HepG2 (cell line): ENCODE measurements at regions not wholly inside any gene's neighbourhood (a gene's known extent, or its start where the extent isn't known, plus 50 kb on each side); places are given as distances from the start of the nearest gene placed in this dataset.

ENCODE experiments used
- CHD4 ChIP-seq: fragments of 200-600 bp; sonication (generic); IDR thresholded peaks from 2 replicates; pipeline ENCODE4 v1.7.0; 2017; ENCODE audit warnings: mild to moderate bottlenecking, low read length, borderline replicate concordance
- KDM5A ChIP-seq: fragments of 200-600 bp; sonication (generic); IDR thresholded peaks from 2 replicates; pipeline ENCODE4 v1.7.0; 2018; ENCODE audit warnings: antibody characterized with exemption, mild to moderate bottlenecking, low read length, borderline replicate concordance
- SIN3A ChIP-seq: IDR thresholded peaks from 2 replicates; pipeline ENCODE4 v1.6.1; 2011; ENCODE audit warnings: low read depth, mild to moderate bottlenecking, control low read depth, low read length, borderline replicate concordance
- ZMYM3 ChIP-seq: sonication (generic); formaldehyde crosslinking; IDR thresholded peaks from 2 replicates; pipeline ENCODE4 v1.5.1; 2020; ENCODE audit warnings: mild to moderate bottlenecking, missing genetic modification reagents
- ZNF136 ChIP-seq: sonication (generic); formaldehyde crosslinking; IDR thresholded peaks from 2 replicates; pipeline ENCODE4 v1.8.1; 2022; ENCODE audit warnings: low read depth, mild to moderate bottlenecking, moderate library complexity, missing genetic modification reagents
- ZNF138 ChIP-seq: sonication (generic); formaldehyde crosslinking; IDR thresholded peaks from 2 replicates; pipeline ENCODE4 v1.5.0; 2020; ENCODE audit warnings: mild to moderate bottlenecking, low read depth, missing genetic modification reagents
- ZNF282 ChIP-seq: fragments of 450-650 bp; IDR thresholded peaks from 2 replicates; pipeline ENCODE4 v1.6.1; 2018; ENCODE audit not compliant: partially characterized antibody
- TF ChIP-seq, protein P1 (sequence below): IDR thresholded peaks from 2 replicates; pipeline ENCODE4 v1.6.1; 2012; ENCODE audit warnings: inconsistent platforms
- TF ChIP-seq, protein P2 (sequence below): IDR thresholded peaks from 2 replicates; pipeline ENCODE4 v1.6.1; 2016; ENCODE audit warnings: missing genetic modification reagents, missing compliant biosample characterization
- TF ChIP-seq, protein P3 (sequence below): sonication (generic); formaldehyde crosslinking; IDR thresholded peaks from 2 replicates; pipeline ENCODE4 v1.4.0; 2020; ENCODE audit warnings: missing genetic modification reagents
- TF ChIP-seq, protein P4 (sequence below): sonication (generic); formaldehyde crosslinking; IDR thresholded peaks from 2 replicates; pipeline ENCODE4 v1.8.0; 2022; ENCODE audit warnings: missing genetic modification reagents, low read depth, mild to moderate bottlenecking, borderline replicate concordance
- TF ChIP-seq, protein P5 (sequence below), 2 experiments: IDR thresholded peaks; 2 replicates each; pipeline ENCODE4 v1.6.1; 2011 to 2012; ENCODE audit warnings: low read length in 2 of 2, borderline replicate concordance in 1 of 2, low read depth in 1 of 2, mild to moderate bottlenecking in 1 of 2, moderate library complexity in 1 of 2
- TF ChIP-seq, protein P6 (sequence below): sonication (generic); formaldehyde crosslinking; IDR thresholded peaks from 2 replicates; pipeline ENCODE4 v1.5.0; 2020; ENCODE audit warnings: mild to moderate bottlenecking, missing genetic modification reagents, moderate library complexity

DNA sequence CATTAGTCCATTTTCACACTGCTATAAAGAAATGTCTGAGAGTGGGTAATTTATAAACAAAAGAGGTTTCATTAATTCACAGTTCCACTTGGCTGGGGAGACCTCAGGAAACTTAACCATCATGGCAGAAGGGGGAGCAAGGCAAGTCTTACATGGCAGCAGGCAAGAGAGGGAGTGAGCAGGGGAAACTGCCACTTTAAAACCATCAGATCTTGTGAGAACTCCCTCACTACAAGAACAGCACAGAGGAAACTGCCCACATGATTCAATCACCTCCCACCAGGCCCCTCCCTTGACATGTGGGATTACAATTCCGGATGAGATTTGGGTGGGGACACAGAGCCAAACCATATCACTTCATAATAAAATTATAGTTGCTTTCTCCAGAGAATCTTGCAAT, 365.5 kb upstream of the ID2 start:
- TF ChIP-seq SIN3A (no peak), ZNF282 (no peak), ZNF136 (CRISPR knock-in tag) (no peak), ZMYM3 (no peak), ZNF138 (CRISPR knock-in tag) (no peak), KDM5A (no peak), CHD4 (no peak)
- TF ChIP-seq, protein P1, sequence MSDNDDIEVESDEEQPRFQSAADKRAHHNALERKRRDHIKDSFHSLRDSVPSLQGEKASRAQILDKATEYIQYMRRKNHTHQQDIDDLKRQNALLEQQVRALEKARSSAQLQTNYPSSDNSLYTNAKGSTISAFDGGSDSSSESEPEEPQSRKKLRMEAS: no peak
- TF ChIP-seq, protein P2, sequence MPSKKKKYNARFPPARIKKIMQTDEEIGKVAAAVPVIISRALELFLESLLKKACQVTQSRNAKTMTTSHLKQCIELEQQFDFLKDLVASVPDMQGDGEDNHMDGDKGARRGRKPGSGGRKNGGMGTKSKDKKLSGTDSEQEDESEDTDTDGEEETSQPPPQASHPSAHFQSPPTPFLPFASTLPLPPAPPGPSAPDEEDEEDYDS (CRISPR knock-in tag): no peak
- TF ChIP-seq, protein P3, sequence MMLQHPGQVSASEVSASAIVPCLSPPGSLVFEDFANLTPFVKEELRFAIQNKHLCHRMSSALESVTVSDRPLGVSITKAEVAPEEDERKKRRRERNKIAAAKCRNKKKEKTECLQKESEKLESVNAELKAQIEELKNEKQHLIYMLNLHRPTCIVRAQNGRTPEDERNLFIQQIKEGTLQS (CRISPR knock-in tag): no peak
- TF ChIP-seq, protein P4, sequence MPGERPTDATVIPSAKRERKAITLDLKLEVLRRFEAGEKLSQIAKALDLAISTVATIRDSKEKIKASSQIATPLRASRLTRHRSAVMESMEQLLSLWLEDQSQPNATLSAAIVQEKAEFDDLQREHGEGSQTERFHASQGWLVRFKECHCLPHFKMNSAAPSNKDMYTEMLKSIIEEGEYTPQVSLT (CRISPR knock-in tag): no peak
- TF ChIP-seq, protein P5, sequence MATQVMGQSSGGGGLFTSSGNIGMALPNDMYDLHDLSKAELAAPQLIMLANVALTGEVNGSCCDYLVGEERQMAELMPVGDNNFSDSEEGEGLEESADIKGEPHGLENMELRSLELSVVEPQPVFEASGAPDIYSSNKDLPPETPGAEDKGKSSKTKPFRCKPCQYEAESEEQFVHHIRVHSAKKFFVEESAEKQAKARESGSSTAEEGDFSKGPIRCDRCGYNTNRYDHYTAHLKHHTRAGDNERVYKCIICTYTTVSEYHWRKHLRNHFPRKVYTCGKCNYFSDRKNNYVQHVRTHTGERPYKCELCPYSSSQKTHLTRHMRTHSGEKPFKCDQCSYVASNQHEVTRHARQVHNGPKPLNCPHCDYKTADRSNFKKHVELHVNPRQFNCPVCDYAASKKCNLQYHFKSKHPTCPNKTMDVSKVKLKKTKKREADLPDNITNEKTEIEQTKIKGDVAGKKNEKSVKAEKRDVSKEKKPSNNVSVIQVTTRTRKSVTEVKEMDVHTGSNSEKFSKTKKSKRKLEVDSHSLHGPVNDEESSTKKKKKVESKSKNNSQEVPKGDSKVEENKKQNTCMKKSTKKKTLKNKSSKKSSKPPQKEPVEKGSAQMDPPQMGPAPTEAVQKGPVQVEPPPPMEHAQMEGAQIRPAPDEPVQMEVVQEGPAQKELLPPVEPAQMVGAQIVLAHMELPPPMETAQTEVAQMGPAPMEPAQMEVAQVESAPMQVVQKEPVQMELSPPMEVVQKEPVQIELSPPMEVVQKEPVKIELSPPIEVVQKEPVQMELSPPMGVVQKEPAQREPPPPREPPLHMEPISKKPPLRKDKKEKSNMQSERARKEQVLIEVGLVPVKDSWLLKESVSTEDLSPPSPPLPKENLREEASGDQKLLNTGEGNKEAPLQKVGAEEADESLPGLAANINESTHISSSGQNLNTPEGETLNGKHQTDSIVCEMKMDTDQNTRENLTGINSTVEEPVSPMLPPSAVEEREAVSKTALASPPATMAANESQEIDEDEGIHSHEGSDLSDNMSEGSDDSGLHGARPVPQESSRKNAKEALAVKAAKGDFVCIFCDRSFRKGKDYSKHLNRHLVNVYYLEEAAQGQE (IDR thresholded peaks at IDR 0.05; ENCODE audit: borderline replicate concordance in 1 of 2, low read depth in 1 of 2, low read length in 2 of 2): no peak
- TF ChIP-seq, protein P6, sequence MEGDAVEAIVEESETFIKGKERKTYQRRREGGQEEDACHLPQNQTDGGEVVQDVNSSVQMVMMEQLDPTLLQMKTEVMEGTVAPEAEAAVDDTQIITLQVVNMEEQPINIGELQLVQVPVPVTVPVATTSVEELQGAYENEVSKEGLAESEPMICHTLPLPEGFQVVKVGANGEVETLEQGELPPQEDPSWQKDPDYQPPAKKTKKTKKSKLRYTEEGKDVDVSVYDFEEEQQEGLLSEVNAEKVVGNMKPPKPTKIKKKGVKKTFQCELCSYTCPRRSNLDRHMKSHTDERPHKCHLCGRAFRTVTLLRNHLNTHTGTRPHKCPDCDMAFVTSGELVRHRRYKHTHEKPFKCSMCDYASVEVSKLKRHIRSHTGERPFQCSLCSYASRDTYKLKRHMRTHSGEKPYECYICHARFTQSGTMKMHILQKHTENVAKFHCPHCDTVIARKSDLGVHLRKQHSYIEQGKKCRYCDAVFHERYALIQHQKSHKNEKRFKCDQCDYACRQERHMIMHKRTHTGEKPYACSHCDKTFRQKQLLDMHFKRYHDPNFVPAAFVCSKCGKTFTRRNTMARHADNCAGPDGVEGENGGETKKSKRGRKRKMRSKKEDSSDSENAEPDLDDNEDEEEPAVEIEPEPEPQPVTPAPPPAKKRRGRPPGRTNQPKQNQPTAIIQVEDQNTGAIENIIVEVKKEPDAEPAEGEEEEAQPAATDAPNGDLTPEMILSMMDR (CRISPR knock-in tag): no peak
